ENCODE measurements at regions not wholly inside any gene's neighbourhood (a gene's known extent, or its start where the extent isn't known, plus 50 kb on each side); places are given as distances from the start of the nearest gene placed in this dataset.

DNA sequence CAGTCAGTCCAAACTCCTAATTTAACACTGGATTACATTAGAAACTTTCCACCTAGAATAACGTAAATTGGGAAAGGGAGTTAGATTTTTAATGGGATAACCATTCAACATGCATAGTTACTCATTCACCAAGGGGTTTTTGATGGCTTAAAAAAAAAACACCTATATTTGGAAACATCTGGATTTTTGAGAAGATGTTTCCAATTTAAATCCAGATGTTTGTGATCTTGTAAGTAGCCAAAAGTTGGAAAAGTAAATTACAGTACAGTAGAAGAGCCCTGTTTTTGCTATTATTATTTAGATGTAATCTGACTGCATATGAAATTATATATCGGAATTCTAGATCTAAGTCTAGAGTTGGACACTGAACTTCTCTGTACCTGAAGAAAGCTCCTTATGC lies 478.2 kb downstream of the CD83 start:
- H3K9me2 ChIP-seq (ENCODE audit: insufficient read depth, low read length), result no peaks in the 10 kb centered on the region
- no peaks in the 10 kb centered on the region for H3K36me3 ChIP-seq (ENCODE audit: insufficient read depth, low read length)

DNA sequence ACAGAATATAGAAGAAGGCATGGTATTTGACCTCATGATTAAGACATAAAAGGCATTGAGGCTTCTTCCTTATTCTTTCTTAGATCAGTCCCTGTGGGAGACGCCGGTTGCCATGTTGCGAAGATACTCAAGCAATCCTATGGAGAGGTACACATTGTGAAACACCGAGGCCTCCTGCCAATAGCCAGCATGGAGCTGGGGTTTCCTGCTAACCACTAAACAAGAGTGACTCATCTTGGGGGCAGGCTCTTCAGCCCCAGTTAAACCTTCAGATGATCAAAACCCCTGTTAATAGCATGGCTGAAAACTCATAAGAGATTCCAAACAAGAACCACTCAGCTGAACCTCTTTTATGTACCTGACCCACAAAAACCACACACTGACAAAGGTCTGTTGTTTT lies 478.8 kb downstream of the CD83 start:
- Histone ChIP-seq H4K20me1 (ENCODE audit: insufficient read depth) (no peaks in the 10 kb centered on the region), H3K27me3 (ENCODE audit: insufficient read depth, low read depth, low read length) (no peaks in the 10 kb centered on the region), H3K9me2 (ENCODE audit: insufficient read depth, low read length) (no peaks in the 10 kb centered on the region), H2AFZ (ENCODE audit: low read depth, low read length) (no peak overlapping the region), H3K9ac (ENCODE audit: low read length) (no peak overlapping the region), H3K4me2 (ENCODE audit: low read length) (no peak overlapping the region), H3K9me3 (ENCODE audit: low read length) (no peaks in the 10 kb centered on the region), H3K36me3 (ENCODE audit: insufficient read depth, low read length) (no peaks in the 10 kb centered on the region), H3K79me2 (replicated peaks; ENCODE audit: insufficient read depth, low read length) (no peaks in the 10 kb centered on the region), H3K4me3 (ENCODE audit: low read length) (no peak overlapping the region), H3K27ac (ENCODE audit: low read length) (no peak overlapping the region), H3F3A (ENCODE audit: insufficient read depth, low read length, poor library complexity, severe bottlenecking) (no peaks in the 10 kb centered on the region)
- TF ChIP-seq, protein P1, sequence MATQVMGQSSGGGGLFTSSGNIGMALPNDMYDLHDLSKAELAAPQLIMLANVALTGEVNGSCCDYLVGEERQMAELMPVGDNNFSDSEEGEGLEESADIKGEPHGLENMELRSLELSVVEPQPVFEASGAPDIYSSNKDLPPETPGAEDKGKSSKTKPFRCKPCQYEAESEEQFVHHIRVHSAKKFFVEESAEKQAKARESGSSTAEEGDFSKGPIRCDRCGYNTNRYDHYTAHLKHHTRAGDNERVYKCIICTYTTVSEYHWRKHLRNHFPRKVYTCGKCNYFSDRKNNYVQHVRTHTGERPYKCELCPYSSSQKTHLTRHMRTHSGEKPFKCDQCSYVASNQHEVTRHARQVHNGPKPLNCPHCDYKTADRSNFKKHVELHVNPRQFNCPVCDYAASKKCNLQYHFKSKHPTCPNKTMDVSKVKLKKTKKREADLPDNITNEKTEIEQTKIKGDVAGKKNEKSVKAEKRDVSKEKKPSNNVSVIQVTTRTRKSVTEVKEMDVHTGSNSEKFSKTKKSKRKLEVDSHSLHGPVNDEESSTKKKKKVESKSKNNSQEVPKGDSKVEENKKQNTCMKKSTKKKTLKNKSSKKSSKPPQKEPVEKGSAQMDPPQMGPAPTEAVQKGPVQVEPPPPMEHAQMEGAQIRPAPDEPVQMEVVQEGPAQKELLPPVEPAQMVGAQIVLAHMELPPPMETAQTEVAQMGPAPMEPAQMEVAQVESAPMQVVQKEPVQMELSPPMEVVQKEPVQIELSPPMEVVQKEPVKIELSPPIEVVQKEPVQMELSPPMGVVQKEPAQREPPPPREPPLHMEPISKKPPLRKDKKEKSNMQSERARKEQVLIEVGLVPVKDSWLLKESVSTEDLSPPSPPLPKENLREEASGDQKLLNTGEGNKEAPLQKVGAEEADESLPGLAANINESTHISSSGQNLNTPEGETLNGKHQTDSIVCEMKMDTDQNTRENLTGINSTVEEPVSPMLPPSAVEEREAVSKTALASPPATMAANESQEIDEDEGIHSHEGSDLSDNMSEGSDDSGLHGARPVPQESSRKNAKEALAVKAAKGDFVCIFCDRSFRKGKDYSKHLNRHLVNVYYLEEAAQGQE (IDR thresholded peaks at IDR 0.05; ENCODE audit: borderline replicate concordance), result no peak
- TF ChIP-seq SMC3 (conservative IDR thresholded peaks at IDR 0.05; ENCODE audit: poor library complexity) (no peak), EP300 (conservative IDR thresholded peaks at IDR 0.05; ENCODE audit: poor library complexity, severe bottlenecking) (no peak), POLR2AphosphoS5 (IDR thresholded peaks at IDR 0.05) (no peak), EZH2 (IDR thresholded peaks at IDR 0.05; ENCODE audit: borderline replicate concordance, insufficient read depth, low read length, poor library complexity, severe bottlenecking) (no peak), RAD21 (conservative IDR thresholded peaks at IDR 0.05) (no peak), MXI1 (conservative IDR thresholded peaks at IDR 0.05; ENCODE audit: poor library complexity, severe bottlenecking) (no peak), TAF1 (IDR thresholded peaks at IDR 0.05; ENCODE audit: low read depth) (no peak)
- TF ChIP-seq, protein P2, sequence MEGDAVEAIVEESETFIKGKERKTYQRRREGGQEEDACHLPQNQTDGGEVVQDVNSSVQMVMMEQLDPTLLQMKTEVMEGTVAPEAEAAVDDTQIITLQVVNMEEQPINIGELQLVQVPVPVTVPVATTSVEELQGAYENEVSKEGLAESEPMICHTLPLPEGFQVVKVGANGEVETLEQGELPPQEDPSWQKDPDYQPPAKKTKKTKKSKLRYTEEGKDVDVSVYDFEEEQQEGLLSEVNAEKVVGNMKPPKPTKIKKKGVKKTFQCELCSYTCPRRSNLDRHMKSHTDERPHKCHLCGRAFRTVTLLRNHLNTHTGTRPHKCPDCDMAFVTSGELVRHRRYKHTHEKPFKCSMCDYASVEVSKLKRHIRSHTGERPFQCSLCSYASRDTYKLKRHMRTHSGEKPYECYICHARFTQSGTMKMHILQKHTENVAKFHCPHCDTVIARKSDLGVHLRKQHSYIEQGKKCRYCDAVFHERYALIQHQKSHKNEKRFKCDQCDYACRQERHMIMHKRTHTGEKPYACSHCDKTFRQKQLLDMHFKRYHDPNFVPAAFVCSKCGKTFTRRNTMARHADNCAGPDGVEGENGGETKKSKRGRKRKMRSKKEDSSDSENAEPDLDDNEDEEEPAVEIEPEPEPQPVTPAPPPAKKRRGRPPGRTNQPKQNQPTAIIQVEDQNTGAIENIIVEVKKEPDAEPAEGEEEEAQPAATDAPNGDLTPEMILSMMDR (IDR thresholded peaks at IDR 0.05; ENCODE audit: poor library complexity, severe bottlenecking), result no peak

More for the DNA sequence above, 478.2 kb downstream of the CD83 start:
- TF ChIP-seq RAD21 (conservative IDR thresholded peaks at IDR 0.05) (no peak), MXI1 (conservative IDR thresholded peaks at IDR 0.05; ENCODE audit: poor library complexity, severe bottlenecking) (no peak), EP300 (conservative IDR thresholded peaks at IDR 0.05; ENCODE audit: poor library complexity, severe bottlenecking) (no peak)
- TF ChIP-seq, protein P2 (IDR thresholded peaks at IDR 0.05; ENCODE audit: poor library complexity, severe bottlenecking), result no peak
- TF ChIP-seq, protein P1 (IDR thresholded peaks at IDR 0.05; ENCODE audit: borderline replicate concordance), result no peak
- Histone ChIP-seq H3K9ac (ENCODE audit: low read length) (no peak overlapping the region), H3K79me2 (replicated peaks; ENCODE audit: insufficient read depth, low read length) (no peaks in the 10 kb centered on the region), H3K27me3 (ENCODE audit: insufficient read depth, low read depth, low read length) (no peaks in the 10 kb centered on the region), H4K20me1 (ENCODE audit: insufficient read depth) (no peaks in the 10 kb centered on the region), H3K4me3 (ENCODE audit: low read length) (no peak overlapping the region), H2AFZ (ENCODE audit: low read depth, low read length) (no peak overlapping the region), H3K27ac (ENCODE audit: low read length) (no peak overlapping the region), H3K9me3 (ENCODE audit: low read length) (no peaks in the 10 kb centered on the region), H3K4me2 (ENCODE audit: low read length) (no peak overlapping the region), H3F3A (ENCODE audit: insufficient read depth, low read length, poor library complexity, severe bottlenecking) (no peaks in the 10 kb centered on the region)
